Endothelial cell (in vitro differentiated cells): ENCODE measurements at regions not wholly inside any gene's neighbourhood (a gene's known extent, or its start where the extent isn't known, plus 50 kb on each side); places are given as distances from the start of the nearest gene placed in this dataset.

Source experiments
- DNase-seq: peaks from one replicate; pipeline ENCODE4 v3.0.0; 2021; ENCODE audit warnings: low spot score
- H3K27ac Mint-ChIP-seq: one replicate; pipeline ENCODE4 v1.8.0; 2021; ENCODE audit warnings: mixed read lengths, inconsistent platforms; ENCODE audit not compliant: unreplicated experiment
- H3K27me3 Mint-ChIP-seq: one replicate; pipeline ENCODE4 v1.8.0; 2021; ENCODE audit warnings: mild to moderate bottlenecking, moderate library complexity, mixed read lengths, inconsistent platforms; ENCODE audit not compliant: unreplicated experiment
- H3K36me3 Mint-ChIP-seq: one replicate; pipeline ENCODE4 v1.8.0; 2021; ENCODE audit warnings: mild to moderate bottlenecking, low read depth, mixed read lengths, inconsistent platforms; ENCODE audit not compliant: unreplicated experiment
- H3K4me1 Mint-ChIP-seq: one replicate; pipeline ENCODE4 v1.8.0; 2021; ENCODE audit warnings: mild to moderate bottlenecking, mixed read lengths, inconsistent platforms; ENCODE audit not compliant: unreplicated experiment
- H3K4me3 Mint-ChIP-seq: one replicate; pipeline ENCODE4 v1.8.0; 2021; ENCODE audit warnings: mild to moderate bottlenecking, mixed read lengths, inconsistent platforms; ENCODE audit not compliant: unreplicated experiment
- H3K9me3 Mint-ChIP-seq: one replicate; pipeline ENCODE4 v1.8.0; 2021; ENCODE audit warnings: mixed read lengths, inconsistent platforms; ENCODE audit not compliant: unreplicated experiment
- TF ChIP-seq, protein P1 (sequence below): fragments of 200-600 bp; sonication (generic); IDR thresholded peaks from one replicate; pipeline ENCODE4 v1.5.0; 2021; ENCODE audit warnings: antibody characterized with exemption; ENCODE audit not compliant: unreplicated experiment

DNA sequence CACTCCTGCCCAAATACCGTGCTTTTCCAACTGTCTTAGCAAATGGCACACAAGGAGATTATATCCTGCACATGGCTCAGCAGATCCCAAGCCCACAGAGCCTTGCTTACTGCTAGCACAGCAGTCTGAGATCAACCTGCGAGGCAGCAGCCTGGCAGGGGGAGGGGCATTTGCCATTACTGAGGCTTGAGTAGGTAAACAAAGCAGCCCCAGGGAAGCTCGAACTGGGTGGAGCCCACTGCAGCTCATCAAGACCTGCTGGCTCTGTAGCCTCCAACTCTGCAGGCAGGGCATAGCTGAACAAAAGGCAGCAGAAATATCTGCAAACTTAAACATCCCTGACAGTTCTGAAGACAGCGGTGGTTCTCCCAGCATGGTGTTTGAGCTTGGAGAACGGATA, 70.1 kb upstream of the PTBP2 start:
- peaks cover 3% of the 10 kb centered on the region for H3K36me3 Mint-ChIP-seq
- no peak for DNase-seq
- H3K4me1 Mint-ChIP-seq = no peaks in the 10 kb centered on the region
- peaks cover 2% of the 10 kb centered on the region for H3K27me3 Mint-ChIP-seq
- H3K9me3 Mint-ChIP-seq = no peaks in the 10 kb centered on the region
- no peak overlapping the region for H3K4me3 Mint-ChIP-seq
- TF ChIP-seq, protein P1, sequence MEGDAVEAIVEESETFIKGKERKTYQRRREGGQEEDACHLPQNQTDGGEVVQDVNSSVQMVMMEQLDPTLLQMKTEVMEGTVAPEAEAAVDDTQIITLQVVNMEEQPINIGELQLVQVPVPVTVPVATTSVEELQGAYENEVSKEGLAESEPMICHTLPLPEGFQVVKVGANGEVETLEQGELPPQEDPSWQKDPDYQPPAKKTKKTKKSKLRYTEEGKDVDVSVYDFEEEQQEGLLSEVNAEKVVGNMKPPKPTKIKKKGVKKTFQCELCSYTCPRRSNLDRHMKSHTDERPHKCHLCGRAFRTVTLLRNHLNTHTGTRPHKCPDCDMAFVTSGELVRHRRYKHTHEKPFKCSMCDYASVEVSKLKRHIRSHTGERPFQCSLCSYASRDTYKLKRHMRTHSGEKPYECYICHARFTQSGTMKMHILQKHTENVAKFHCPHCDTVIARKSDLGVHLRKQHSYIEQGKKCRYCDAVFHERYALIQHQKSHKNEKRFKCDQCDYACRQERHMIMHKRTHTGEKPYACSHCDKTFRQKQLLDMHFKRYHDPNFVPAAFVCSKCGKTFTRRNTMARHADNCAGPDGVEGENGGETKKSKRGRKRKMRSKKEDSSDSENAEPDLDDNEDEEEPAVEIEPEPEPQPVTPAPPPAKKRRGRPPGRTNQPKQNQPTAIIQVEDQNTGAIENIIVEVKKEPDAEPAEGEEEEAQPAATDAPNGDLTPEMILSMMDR = no peak
- no peak overlapping the region for H3K27ac Mint-ChIP-seq

DNA sequence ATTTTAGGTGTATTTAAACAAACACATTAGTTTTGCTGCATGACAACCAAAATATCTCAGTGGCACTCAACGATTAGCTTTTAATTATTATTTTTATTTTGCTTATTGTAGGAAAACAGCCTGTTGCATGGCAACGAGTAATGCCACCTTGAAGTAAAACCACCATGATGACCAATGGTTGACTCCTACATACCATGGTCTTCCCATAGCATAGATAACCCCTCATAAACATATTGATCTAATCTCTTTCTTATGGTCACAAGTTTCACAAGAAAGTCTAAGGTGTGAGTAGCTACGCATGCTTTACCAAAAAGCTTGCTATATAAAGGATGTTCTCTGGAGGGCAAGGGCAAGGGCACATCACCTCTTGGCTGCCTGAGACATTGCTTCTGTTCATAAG, 61.5 kb upstream of the PTBP2 start:
- H3K9me3 Mint-ChIP-seq = no peaks in the 10 kb centered on the region
- H3K4me1 Mint-ChIP-seq = no peaks in the 10 kb centered on the region
- H3K27me3 Mint-ChIP-seq = peaks cover 3% of the 10 kb centered on the region
- TF ChIP-seq, protein P1 = no peak
- DNase-seq = no peak
- H3K36me3 Mint-ChIP-seq = no peaks in the 10 kb centered on the region
- H3K4me3 Mint-ChIP-seq = no peak overlapping the region
- H3K27ac Mint-ChIP-seq = no peak overlapping the region

DNA sequence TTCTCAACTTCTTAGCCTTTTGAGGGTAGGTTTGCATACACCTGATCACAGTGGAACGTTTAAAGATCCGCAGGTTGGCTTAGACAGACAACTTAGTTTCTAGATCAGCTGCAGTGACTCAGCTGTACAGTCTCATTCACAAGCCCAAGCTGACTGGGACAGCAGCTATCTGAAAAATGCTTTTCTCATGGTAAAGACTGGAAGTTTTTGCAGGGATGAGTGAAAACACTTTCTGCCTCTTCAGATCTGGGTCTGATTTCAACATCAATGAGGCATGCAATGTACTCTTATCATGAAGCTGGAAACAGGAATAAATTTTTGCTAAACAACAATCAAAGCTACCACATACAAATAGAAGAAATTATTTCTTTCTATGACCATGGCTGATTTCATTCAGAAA, 61.1 kb upstream of the PTBP2 start:
- TF ChIP-seq, protein P1 = no peak
- Mint-ChIP-seq H3K4me3 (no peak overlapping the region), H3K36me3 (no peaks in the 10 kb centered on the region), H3K27me3 (peaks cover 3% of the 10 kb centered on the region), H3K4me1 (no peaks in the 10 kb centered on the region), H3K27ac (no peak overlapping the region), H3K9me3 (no peaks in the 10 kb centered on the region)
- no peak for DNase-seq
